Fibroblast of lung (primary cell): ENCODE measurements at regions not wholly inside any gene's neighbourhood (a gene's known extent, or its start where the extent isn't known, plus 50 kb on each side); places are given as distances from the start of the nearest gene placed in this dataset.

ENCODE experiments used
- CTCF ChIP-seq, 2 donors: IDR thresholded peaks in 1 of 2; conservative IDR thresholded peaks in 1 of 2; 1 replicate in 1 of 2; 2 replicates in 1 of 2; pipeline ENCODE4 v1.5.1; 2011 to 2012; ENCODE audit warnings: low read length in 2 of 2, control low read depth in 1 of 2, inconsistent platforms in 1 of 2, low read depth in 1 of 2, mild to moderate bottlenecking in 1 of 2
- EZH2 ChIP-seq: IDR thresholded peaks from 2 replicates; pipeline ENCODE4 v1.5.1; 2012; ENCODE audit warnings: low read length, control low read depth, mild to moderate bottlenecking; ENCODE audit errors: missing control alignments

- TF ChIP-seq CTCF (conservative IDR thresholded peaks at IDR 0.05 in 1 of 2, IDR thresholded peaks at IDR 0.05 in 1 of 2; ENCODE audit: low read depth in 1 of 2, low read length in 2 of 2) (no peak), EZH2 (no peak)
Measured at GRCh38 chr4:12975511-12975910, 508.6 kb downstream of the RAB28 start.
